GM18502 (cell line): ENCODE measurements at regions not wholly inside any gene's neighbourhood (a gene's known extent, or its start where the extent isn't known, plus 50 kb on each side); places are given as distances from the start of the nearest gene placed in this dataset.
"Not testable (repeated sequence)": the region's sequence is repeated elsewhere in the genome, so short reads cannot be mapped to it uniquely, and the experiment has no call there.

ENCODE experiments used
- ATAC-seq: cut with Tn5 transposase; IDR thresholded peaks from one replicate; pipeline ENCODE4 v1.9.1; 2021; ENCODE audit warnings: mild to moderate bottlenecking; ENCODE audit not compliant: unreplicated experiment, poor library complexity

DNA sequence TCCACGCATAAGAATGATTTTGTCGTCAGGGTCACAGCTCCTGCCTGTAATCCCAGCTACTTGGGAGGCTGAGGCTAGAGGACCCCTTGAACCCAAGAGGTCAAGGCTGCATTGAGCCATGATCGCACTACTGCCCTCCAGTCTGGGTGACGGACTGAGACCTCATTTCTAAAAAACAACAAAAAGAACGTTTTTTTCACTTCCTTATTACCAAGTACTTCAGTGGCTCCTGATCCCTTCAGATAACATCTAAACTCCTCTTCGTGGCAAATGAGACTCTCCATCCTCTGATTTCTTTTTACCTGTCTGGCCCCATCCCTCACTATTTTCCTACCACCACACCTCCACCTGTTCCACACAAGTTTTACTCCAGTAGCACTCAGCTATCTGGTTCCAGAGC lies 105.4 kb upstream of the TLK1 start:
- no peak for ATAC-seq

DNA sequence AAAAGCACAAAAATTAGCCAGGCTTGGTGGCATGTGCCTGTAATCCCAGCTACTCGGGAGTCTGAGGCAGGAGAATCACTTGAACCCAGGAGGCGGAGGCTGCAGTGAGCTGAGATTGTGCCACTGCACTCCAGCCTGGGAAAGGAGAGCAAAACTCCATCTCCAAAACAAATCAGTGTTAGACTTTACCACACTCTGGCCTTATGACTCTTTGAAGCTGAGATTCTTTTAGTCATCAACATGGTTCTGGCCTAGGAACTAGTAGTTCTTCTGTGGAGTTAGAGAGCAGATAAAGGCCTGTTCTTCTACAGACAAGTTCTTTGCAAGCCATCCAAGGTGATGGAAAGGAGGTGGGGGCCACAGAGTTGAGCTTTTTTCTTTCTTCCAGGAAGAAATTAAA lies 100.8 kb upstream of the TLK1 start:
- not testable (repeated sequence) for ATAC-seq

DNA sequence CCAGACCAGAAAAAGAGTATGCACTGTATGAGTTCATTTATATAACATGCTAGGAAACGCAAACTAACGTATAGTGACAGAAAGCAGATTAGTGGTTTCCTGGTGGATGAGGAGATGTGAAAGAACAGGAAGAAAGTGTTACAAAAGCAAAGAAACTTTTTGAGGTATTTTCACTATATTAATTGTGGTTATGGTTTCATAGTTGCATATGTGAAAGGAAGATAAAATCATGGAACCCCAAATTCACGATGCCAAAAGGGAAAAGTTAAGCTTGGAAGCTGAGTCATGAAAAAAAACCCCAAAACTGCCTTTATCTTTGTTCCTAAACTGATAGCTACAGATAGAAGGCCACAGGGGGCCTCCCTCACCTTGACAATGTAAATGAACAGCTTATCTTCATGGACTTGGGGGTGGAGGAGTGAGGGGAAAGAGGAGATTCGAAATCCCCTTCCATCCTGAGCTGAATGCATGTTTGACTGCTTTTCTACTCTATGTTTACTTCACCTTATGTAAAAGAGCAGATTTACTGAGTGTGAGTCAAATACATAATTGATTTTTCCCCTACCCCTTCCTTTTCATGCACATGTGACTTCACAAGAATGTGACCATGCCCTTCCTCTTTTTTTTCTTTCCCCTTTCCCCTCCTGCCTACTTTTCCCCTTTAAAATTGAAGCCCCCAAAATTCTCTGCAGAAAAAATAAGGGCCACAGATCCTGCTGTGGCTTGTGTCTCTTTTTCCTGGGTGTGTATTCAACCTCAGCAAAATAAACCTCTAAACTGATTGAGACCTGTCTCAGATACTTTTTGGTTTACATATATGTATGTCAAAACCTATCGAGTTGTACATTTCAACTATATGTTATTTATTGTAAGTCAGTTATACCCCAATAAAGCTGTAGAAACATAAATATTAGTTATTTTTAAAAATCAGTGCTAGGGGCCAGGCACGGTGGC lies 100.1 kb upstream of the TLK1 start:
- ATAC-seq, result peak; percentile 68

GRCh38 chr2:171254666-171255065 lies 94.0 kb upstream of the TLK1 start:
- no peak for ATAC-seq

- no peak for ATAC-seq
Measured at GRCh38 chr2:171253900-171254650, 93.4 kb upstream of the TLK1 start.

DNA sequence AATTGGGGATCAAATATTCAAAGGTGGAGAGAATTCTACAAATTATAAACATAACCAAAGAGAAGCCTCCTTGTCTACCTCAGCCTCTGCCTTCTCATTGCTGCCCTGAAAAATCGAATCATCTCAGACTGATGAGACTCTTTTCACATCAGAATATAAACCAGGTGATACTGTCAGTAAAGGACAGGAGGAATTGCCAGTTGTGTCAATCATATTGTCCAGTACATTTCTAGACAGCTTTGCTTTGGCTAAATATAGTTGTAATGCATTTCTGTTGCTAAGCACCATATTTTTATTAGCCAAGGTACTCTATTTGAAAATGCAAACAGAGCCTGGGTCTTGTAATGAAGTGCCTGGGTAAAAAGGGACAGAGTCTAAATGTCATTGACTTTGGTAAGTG lies 92.6 kb upstream of the TLK1 start:
- no peak for ATAC-seq

DNA sequence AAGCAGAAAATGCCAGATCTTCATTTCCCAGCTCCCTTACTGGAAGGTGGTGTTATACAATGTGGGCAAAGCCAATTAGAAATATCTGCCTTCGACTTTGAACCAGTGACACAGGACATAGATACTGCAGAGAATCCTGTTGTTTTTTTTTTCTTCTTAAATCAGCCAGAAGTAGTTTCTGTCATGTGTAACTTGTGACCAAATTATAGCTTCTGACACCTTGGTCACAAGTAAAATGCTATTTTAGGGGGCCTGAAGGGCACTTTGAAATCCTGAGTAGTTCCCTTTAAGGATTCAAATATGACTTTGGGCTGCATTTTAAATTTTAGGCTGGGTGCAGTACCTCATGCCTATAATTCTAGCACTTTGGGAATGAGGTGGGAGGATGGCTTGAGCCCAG lies 89.0 kb upstream of the TLK1 start:
- ATAC-seq, result no peak

- peak; percentile 81 for ATAC-seq
Measured at GRCh38 chr2:171247741-171248662, 87.3 kb upstream of the TLK1 start.

DNA sequence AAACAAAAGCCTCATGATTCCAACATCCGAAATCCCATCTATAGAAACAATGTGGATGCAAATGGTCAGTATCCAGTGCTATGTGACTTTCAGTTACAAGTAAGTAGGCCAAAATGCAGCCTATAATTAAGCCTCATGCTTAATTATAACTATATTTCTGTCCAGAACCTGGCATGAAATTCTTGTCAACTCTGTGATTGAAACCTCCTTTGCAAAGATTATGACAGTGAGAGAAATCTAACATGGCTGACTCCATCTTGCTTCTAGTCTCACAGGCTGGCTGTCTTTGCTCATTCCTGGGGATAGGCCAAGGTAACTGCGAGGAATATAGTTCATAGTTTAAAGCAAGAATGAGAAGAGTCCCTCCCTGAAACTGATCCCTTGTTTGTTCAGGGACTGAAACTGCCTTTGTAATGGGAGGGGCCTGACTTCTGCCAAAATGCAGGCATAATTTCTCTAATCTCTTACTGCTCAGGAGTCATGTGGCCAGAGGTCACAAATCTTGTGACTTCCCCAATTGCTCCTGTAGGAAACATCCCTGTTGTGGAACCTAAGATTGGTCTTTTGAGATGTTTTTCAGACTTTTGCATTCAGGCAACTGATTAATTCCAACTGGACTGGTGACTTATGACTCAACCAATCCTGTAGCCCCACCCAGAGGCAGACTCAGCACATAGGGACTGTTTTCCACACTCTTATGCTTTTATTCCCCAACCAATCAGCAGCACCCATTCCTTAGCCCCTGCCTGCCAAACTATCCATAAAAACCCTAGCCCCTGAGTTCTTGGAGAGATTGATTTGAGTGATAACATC lies 84.5 kb upstream of the TLK1 start:
- ATAC-seq, result no peak

DNA sequence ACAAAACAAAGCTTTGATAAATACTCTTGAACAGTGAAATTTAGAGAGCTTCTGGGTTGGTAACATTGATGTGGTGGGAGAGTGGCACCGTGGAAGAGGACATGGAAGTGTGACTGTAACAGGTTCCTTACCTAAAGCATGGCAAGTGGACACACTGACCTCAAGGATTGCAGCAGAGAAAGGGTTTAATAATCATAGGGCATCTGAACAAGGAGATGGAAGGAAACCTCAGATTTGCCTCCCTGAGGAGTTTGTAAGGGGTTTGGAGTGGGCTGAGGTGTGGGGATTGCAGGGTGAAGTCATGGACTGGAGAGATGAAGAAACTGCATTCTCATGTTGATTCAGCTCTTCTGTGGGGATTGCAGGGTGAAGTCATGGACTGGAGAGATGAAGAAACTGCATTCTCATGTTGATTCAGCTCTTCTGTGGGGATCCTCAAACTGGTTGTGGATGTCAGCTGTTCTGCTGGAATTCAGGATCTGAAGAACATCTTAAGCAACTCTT lies 83.8 kb upstream of the TLK1 start:
- ATAC-seq, result no peak

DNA sequence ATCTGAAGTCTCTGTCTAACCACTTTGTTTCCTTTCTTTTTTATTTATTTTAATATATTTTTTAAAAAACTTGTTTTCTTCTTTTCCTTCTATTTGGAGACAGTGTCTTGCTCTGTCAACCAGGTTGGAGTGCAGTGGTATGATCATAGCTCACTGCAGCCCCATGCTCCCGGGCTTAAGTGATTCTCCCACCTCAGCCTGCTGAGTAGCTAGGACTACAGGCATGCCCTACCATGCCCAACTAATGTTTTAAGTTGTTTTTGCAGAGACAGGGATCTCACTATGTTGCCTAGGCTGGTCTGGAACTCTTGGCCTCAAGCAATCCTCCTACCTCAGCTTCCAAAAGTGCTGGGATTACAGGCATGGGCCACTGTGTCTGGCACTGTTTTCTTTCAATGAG lies 81.1 kb upstream of the TLK1 start:
- ATAC-seq, result no peak

GRCh38 chr2:171238946-171239345 lies 78.3 kb upstream of the TLK1 start:
- no peak for ATAC-seq

- no peak for ATAC-seq
Measured at GRCh38 chr2:171237751-171238505, 77.2 kb upstream of the TLK1 start.

DNA sequence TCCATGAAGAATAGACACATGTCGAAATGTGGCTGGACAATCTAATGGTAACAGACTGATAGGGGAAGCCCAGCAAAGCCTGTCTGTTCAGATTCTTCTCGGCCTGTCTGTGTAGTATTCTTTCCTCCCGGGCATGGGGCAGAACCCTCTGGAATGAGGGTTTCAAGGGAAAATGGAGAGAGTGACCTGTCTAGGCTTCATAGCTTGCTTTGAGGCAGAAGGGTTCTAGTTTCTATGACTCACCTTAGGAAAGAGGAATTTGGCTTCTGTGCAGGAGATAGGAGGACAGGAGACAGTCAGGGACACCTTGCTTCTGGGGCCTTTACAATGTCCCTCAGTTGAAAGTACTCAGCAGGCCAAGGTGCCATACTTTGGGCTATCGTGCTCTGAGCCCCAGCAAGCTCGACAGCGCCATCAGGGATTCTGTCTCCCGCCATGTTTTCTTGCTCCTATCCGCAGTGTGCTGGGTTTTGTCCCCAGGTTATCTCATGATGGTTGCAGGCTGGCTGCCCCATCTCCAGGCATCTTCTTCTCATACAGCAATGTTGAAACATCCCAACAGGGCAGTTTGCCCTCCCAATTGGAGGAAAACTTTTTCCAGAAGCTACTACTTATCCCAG lies 74.7 kb upstream of the TLK1 start:
- ATAC-seq, result no peak

DNA sequence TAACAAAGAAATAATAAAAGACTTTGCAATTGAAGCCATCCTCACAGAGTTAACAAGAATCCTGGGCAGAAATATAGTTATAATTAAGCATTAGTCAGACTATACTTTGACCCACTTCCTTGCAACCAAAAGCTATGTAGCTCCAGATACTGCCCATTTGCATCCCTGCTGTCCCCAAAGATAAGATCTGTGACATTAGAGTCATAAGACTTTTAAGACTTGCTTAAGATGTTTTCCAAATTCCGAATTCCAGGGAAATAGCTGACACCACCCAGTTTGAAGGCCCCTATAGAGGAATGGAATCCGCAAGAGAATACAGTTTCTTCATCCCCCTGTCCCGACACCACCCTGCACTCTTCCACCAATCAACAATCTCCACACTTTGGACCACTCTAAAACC lies 69.5 kb upstream of the TLK1 start:
- no peak for ATAC-seq

GRCh38 chr2:171228826-171229225 lies 68.1 kb upstream of the TLK1 start:
- no peak for ATAC-seq

GRCh38 chr2:171227066-171227782 lies 66.5 kb upstream of the TLK1 start:
- no peak for ATAC-seq

DNA sequence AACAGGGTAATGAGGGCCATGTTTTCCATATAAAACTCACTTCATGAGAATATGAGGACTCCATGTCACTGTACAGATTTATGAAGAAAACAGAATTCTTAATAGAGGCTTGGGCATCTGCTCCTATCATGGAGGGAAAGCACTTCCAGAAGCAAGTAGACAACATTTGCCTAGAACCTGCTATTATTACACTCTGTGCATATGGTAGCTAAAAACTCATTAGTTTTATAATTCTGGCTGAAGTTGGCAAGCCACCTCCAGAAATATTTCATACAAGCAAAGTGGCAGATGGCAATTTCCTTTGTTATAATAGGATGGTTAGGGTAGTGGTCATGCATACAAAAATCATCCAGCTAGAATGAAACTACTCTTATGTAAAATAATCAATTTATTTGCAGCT lies 65.8 kb upstream of the TLK1 start:
- ATAC-seq, result no peak
